ENCODE measurements at regions not wholly inside any gene's neighbourhood (a gene's known extent, or its start where the extent isn't known, plus 50 kb on each side); places are given as distances from the start of the nearest gene placed in this dataset.

DNA sequence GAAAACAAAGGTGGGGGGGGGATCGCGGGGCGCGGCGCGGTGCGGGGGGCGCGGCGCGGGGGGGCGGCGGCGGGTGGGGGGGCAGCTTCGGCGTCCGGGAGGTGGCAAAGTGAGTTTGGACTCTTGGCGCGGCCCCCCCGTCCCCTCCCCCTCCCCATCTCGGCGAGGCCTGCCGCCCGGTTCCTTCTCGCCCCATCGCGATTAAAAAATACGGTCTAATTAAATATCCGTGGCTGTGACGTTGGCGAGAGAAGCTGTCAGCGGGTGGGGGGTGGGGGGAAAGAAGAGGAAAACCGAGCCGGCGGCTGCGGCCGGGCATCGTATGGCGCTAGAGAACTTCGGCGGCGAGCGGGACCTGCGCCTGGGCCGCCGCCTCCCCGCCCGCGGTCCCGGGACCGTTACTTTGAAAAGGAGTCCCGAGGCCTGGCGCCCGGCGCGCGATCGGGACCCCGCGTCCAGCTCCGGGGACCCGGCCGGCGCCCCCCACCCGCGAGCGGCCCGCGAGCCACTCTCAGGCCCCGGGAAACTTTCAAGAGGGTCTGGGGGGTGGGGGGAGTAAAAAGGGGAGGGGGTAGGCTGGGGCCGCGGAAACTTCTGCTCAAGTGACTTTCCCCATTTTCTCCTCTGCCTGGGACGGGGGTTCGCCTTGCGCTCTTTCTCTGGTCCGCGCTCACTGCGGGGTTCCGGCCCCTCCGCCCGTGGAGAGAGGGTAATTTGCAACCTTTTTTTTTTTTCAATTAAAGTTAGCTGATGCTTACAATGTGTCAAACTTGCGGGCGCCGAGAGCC lies 146.3 kb upstream of the ZNF536 start:
- peak overlapping the region in 3 of 5 donors; percentile 41 to 77 (median 53) for H3K27ac ChIP-seq
- intact Hi-C loops (cut with DNase I) = loop anchor here in 1 of 2 donors (10.0 kb wide), 1 partner anchor 179 kb away; no protein-coding TSS in a partner anchor

DNA sequence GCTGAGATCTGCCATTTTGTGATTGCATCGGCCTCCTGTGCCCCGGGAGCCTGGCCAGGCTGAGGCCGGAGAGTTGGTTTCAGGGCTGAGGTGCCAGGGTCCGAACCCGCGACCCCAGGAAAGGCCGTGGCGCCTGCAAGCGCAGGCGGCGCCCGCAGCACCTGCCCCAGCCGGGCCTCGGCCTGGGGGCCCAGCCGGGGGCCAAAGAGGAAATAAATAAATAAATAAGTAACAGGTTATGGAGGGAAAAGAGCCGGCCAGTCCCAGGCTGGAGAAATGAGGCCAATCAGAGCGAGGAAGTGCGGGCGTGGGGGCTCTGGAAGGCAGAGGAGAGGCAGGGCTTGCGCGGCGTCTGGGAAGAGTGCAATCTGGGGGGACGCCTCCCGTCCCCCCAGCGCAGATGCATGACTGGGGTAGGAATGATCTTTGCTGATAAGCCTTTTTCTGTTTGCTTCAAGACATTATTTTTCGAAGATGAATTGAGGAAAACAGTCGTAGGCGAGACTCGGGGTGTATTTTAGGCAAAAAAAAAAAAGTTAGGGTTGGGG lies 145.6 kb upstream of the ZNF536 start:
- Histone ChIP-seq H3K4me3 (peak overlapping the region in 2 of 4 donors; percentile 35 to 77), H3K4me1 (replicated peaks in 1 of 2) (peaks cover 14 to 24% of the 10 kb centered on the region in 2 donors), H3K36me3 (replicated peaks in 1 of 2) (no peaks in the 10 kb centered on the region), H3K27ac (peak overlapping the region in 2 of 5 donors; percentile 62 to 66), H3K9me3 (replicated peaks in 1 of 3) (no peaks in the 10 kb centered on the region), H3K27me3 (peaks cover 9% of the 10 kb centered on the region)
- 1 to 3% (median 2%) methylated on average over 29 of the region's 29 CpGs for WGBS, 4 donors
- peak; percentile 20 to 63 (median 35) for DNase-seq
- intact Hi-C loops (cut with DNase I) = loop anchor here in 1 of 2 donors (10.0 kb wide), 1 partner anchor 178 kb away; no protein-coding TSS in a partner anchor
- TF ChIP-seq, protein P1, sequence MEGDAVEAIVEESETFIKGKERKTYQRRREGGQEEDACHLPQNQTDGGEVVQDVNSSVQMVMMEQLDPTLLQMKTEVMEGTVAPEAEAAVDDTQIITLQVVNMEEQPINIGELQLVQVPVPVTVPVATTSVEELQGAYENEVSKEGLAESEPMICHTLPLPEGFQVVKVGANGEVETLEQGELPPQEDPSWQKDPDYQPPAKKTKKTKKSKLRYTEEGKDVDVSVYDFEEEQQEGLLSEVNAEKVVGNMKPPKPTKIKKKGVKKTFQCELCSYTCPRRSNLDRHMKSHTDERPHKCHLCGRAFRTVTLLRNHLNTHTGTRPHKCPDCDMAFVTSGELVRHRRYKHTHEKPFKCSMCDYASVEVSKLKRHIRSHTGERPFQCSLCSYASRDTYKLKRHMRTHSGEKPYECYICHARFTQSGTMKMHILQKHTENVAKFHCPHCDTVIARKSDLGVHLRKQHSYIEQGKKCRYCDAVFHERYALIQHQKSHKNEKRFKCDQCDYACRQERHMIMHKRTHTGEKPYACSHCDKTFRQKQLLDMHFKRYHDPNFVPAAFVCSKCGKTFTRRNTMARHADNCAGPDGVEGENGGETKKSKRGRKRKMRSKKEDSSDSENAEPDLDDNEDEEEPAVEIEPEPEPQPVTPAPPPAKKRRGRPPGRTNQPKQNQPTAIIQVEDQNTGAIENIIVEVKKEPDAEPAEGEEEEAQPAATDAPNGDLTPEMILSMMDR (IDR thresholded peaks at IDR 0.05) = no peak
- TF ChIP-seq POLR2A (IDR thresholded peaks at IDR 0.05) = no peak

More for the DNA sequence above, 146.3 kb upstream of the ZNF536 start:
- H3K4me1 ChIP-seq (replicated peaks in 1 of 2) = peaks cover 14 to 24% of the 10 kb centered on the region in 2 donors
- H3K4me3 ChIP-seq = peak overlapping the region in 2 of 4 donors; percentile 35 to 77
- no peaks in the 10 kb centered on the region for H3K36me3 ChIP-seq (replicated peaks in 1 of 2)
- 1 to 2% (median 1%) methylated on average over 36 to 84 of the region's 84 CpGs for WGBS, 4 donors
- H3K27me3 ChIP-seq = peaks cover 9% of the 10 kb centered on the region
- no peaks in the 10 kb centered on the region for H3K9me3 ChIP-seq (replicated peaks in 1 of 3)
- DNase-seq = peak in 3 of 7 donors; percentile 6 to 37 (median 30)
- TF ChIP-seq, protein P1 (IDR thresholded peaks at IDR 0.05) = no peak
- TF ChIP-seq POLR2A (IDR thresholded peaks at IDR 0.05) = no peak

GRCh38 chr19:30227012-30227621 lies 145.1 kb upstream of the ZNF536 start:
- intact Hi-C loops (cut with DNase I) = loop anchor here in 1 of 2 donors (10.0 kb wide), 1 partner anchor 178 kb away; no protein-coding TSS in a partner anchor
- 0 to 1% (median 1%) methylated on average over 15 to 35 of the region's 35 CpGs for WGBS, 4 donors
- Histone ChIP-seq H3K9me3 (replicated peaks in 1 of 3) (no peaks in the 10 kb centered on the region), H3K4me3 (peak overlapping the region; percentile 22 to 77 (median 42)), H3K36me3 (replicated peaks in 1 of 2) (no peaks in the 10 kb centered on the region), H3K27ac (peak overlapping the region in 4 of 5 donors; percentile 51 to 86 (median 64)), H3K27me3 (peaks cover 8% of the 10 kb centered on the region), H3K4me1 (replicated peaks in 1 of 2) (peaks cover 14 to 24% of the 10 kb centered on the region in 2 donors)
- DNase-seq = peak; percentile 21 to 58 (median 37)
- TF ChIP-seq, protein P1 (IDR thresholded peaks at IDR 0.05) = no peak
- no peak for TF ChIP-seq POLR2A (IDR thresholded peaks at IDR 0.05)

DNA sequence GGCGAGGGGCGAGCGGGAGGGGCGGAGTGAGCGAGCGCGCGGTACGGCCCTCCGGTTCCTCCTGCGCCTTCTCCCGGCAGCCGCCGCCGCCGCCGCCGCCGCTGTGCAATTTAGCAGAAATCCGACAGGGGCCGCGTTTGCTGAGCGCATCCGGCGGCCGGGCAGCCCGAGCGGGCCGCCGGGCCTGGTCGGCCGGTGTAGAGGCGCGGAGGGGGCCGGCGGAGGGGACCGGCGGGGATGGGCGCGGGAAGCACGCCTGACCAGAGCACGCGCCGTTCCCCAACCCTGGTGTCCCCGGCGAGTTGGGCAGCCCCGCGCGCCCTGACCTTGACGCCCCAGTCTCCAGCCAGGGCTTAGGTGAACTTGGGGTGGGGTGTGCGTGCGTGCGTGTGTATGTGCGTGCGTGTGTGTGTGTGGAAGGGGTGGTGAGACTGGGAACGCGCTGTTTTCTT lies 144.5 kb upstream of the ZNF536 start:
- no peaks in the 10 kb centered on the region for H3K9me3 ChIP-seq (replicated peaks in 1 of 3)
- peak overlapping the region; percentile 22 to 77 (median 42) for H3K4me3 ChIP-seq
- TF ChIP-seq, protein P1 (IDR thresholded peaks at IDR 0.05) = peak in 5 of 6 experiments; percentile 20 to 82 (median 71)
- peak in 1 of 2 donors; percentile 34 for TF ChIP-seq POLR2A (IDR thresholded peaks at IDR 0.05)
- intact Hi-C loops (cut with DNase I) = loop anchor here in 1 of 2 donors (10.0 kb wide), 1 partner anchor 177 kb away; no protein-coding TSS in a partner anchor
- peak overlapping the region in 4 of 5 donors; percentile 51 to 86 (median 64) for H3K27ac ChIP-seq
- peaks cover 14 to 24% of the 10 kb centered on the region in 2 donors for H3K4me1 ChIP-seq (replicated peaks in 1 of 2)
- WGBS, 4 donors = 1 to 5% (median 1%) methylated on average over 7 to 57 of the region's 57 CpGs
- H3K36me3 ChIP-seq (replicated peaks in 1 of 2) = no peaks in the 10 kb centered on the region
- peaks cover 3% of the 10 kb centered on the region for H3K27me3 ChIP-seq
- DNase-seq = peak; percentile 64 to 75 (median 70)
